ENCODE measurements at regions not wholly inside any gene's neighbourhood (a gene's known extent, or its start where the extent isn't known, plus 50 kb on each side); places are given as distances from the start of the nearest gene placed in this dataset.

GRCh38 chr5:26227245-26227644 is 811.1 kb downstream of the CDH9 start:
- DNase-seq (ENCODE audit: extremely low spot score): no peak
- CTCF ChIA-PET: no interaction called here
- TF ChIP-seq ARNT (IDR thresholded peaks at IDR 0.05) (no peak), TARDBP (IDR thresholded peaks at IDR 0.05) (no peak), CTBP1 (IDR thresholded peaks at IDR 0.05; ENCODE audit: borderline replicate concordance) (no peak)
- TF ChIP-seq, protein P1, sequence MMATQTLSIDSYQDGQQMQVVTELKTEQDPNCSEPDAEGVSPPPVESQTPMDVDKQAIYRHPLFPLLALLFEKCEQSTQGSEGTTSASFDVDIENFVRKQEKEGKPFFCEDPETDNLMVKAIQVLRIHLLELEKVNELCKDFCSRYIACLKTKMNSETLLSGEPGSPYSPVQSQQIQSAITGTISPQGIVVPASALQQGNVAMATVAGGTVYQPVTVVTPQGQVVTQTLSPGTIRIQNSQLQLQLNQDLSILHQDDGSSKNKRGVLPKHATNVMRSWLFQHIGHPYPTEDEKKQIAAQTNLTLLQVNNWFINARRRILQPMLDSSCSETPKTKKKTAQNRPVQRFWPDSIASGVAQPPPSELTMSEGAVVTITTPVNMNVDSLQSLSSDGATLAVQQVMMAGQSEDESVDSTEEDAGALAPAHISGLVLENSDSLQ (IDR thresholded peaks at IDR 0.05): no peak
- POLR2A ChIA-PET: no interaction called here

DNA sequence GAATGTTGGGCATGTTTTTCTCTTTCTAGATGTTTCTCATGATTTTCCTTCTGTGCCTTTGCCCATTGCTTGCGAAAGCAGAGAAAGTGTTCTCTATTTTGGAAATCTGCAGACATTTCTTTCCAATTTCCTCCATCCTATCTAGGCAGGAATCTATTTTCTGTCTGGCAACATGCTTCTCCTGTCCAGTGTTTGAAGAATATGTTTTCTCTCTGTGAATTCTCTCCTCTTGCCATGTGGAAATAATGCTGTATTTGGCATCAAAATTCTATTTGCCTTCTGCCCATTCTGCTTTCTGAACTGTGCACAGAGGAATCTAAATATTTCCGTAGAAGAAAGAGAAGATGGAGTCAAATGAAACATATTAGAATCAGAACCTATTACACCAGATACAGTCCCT is 833.3 kb downstream of the CDH9 start:
- CTCF ChIA-PET: no interaction called here
- DNase-seq (ENCODE audit: extremely low spot score): no peak
- POLR2A ChIA-PET: no interaction called here
- TF ChIP-seq TARDBP (IDR thresholded peaks at IDR 0.05): no peak
- no peak for TF ChIP-seq FOXM1 (IDR thresholded peaks at IDR 0.05; ENCODE audit: borderline replicate concordance)
- TF ChIP-seq FOXK2 (IDR thresholded peaks at IDR 0.05): no peak
- TF ChIP-seq L3MBTL2 (conservative IDR thresholded peaks at IDR 0.05): no peak
- no peak for TF ChIP-seq ARNT (IDR thresholded peaks at IDR 0.05)
- TF ChIP-seq, protein P1 (IDR thresholded peaks at IDR 0.05): no peak
- TF ChIP-seq LEF1 (IDR thresholded peaks at IDR 0.05; ENCODE audit: borderline replicate concordance): no peak
- no peak for TF ChIP-seq ELF4 (IDR thresholded peaks at IDR 0.05)
- TF ChIP-seq SUZ12 (IDR thresholded peaks at IDR 0.05): no peak
- no peak for TF ChIP-seq SP1 (IDR thresholded peaks at IDR 0.05)
- TF ChIP-seq FOXA1 (IDR thresholded peaks at IDR 0.05): no peak
- no peak for TF ChIP-seq NFRKB (IDR thresholded peaks at IDR 0.05)
- no peak for TF ChIP-seq CTBP1 (IDR thresholded peaks at IDR 0.05; ENCODE audit: borderline replicate concordance)
- no peak for TF ChIP-seq HDGF (IDR thresholded peaks at IDR 0.05; ENCODE audit: borderline replicate concordance)
- no peak for TF ChIP-seq BHLHE40 (IDR thresholded peaks at IDR 0.05; ENCODE audit: borderline replicate concordance)
- TF ChIP-seq ZNF384 (IDR thresholded peaks at IDR 0.05): no peak

DNA sequence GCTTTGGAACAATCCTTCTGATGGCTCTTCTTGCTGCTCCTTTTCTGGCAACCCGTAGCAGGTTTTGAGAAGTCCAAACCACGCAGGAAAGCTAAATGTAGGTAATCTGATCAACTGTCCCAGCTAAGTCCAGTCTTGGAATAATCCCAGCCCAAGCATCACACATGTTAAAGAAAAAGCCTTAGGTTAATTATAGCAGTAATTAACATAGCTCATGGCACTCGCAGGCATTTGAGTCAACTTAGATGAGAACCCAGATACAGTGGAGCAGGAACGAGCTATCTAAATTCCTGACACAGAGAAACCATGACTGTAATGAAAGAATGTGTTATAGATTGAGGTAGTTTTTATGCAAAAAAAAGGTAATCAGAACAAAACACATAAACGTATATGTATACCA is 844.8 kb downstream of the CDH9 start:
- CTCF ChIA-PET: no interaction called here
- DNase-seq (ENCODE audit: extremely low spot score): no peak
- TF ChIP-seq ARNT (IDR thresholded peaks at IDR 0.05) (no peak), FOXA1 (IDR thresholded peaks at IDR 0.05) (no peak), NFRKB (IDR thresholded peaks at IDR 0.05) (no peak), FOXM1 (IDR thresholded peaks at IDR 0.05; ENCODE audit: borderline replicate concordance) (no peak), CTBP1 (IDR thresholded peaks at IDR 0.05; ENCODE audit: borderline replicate concordance) (no peak), HDGF (IDR thresholded peaks at IDR 0.05; ENCODE audit: borderline replicate concordance) (no peak), ZNF384 (IDR thresholded peaks at IDR 0.05) (no peak), LEF1 (IDR thresholded peaks at IDR 0.05; ENCODE audit: borderline replicate concordance) (no peak), SUZ12 (IDR thresholded peaks at IDR 0.05) (no peak), TARDBP (IDR thresholded peaks at IDR 0.05) (no peak), ELF4 (IDR thresholded peaks at IDR 0.05) (no peak), SP1 (IDR thresholded peaks at IDR 0.05) (no peak), BHLHE40 (IDR thresholded peaks at IDR 0.05; ENCODE audit: borderline replicate concordance) (no peak)
- TF ChIP-seq, protein P1 (IDR thresholded peaks at IDR 0.05): no peak
- POLR2A ChIA-PET: no interaction called here

- POLR2A ChIA-PET: no interaction called here
- CTCF ChIA-PET: no interaction called here
- TF ChIP-seq SP1 (IDR thresholded peaks at IDR 0.05) (no peak), ARNT (IDR thresholded peaks at IDR 0.05) (no peak), BHLHE40 (IDR thresholded peaks at IDR 0.05; ENCODE audit: borderline replicate concordance) (no peak), LEF1 (IDR thresholded peaks at IDR 0.05; ENCODE audit: borderline replicate concordance) (no peak), ZNF384 (IDR thresholded peaks at IDR 0.05) (no peak), FOXM1 (IDR thresholded peaks at IDR 0.05; ENCODE audit: borderline replicate concordance) (no peak)
- no peak for DNase-seq (ENCODE audit: extremely low spot score)
Measured at GRCh38 chr5:26192486-26192885, 845.9 kb downstream of the CDH9 start.

DNA sequence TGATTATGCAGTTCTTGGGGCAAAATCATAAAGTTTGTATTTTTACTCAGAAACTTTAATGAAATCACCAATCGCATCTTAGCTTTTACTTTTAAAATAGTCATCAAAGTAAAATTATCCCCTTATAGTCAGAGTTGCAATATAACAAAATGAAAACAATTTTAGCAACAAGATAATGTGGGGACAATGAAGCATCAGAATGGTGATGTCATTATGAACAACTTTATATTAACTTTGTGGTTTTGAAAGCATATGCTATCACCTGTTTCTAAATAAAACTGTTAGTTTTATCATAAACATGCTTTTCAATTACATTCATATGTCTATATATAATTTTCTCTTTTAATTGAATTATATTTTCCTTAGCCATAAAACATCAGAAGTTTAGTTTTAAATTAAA is 856.8 kb downstream of the CDH9 start:
- no peak for DNase-seq (ENCODE audit: extremely low spot score)
- ChIA-PET POLR2A (no interaction called here), CTCF (no interaction called here)
- TF ChIP-seq NFRKB (IDR thresholded peaks at IDR 0.05) (no peak), SUZ12 (IDR thresholded peaks at IDR 0.05) (no peak), LEF1 (IDR thresholded peaks at IDR 0.05; ENCODE audit: borderline replicate concordance) (no peak), ARNT (IDR thresholded peaks at IDR 0.05) (no peak), TARDBP (IDR thresholded peaks at IDR 0.05) (no peak), ELF4 (IDR thresholded peaks at IDR 0.05) (no peak), HDGF (IDR thresholded peaks at IDR 0.05; ENCODE audit: borderline replicate concordance) (no peak), L3MBTL2 (conservative IDR thresholded peaks at IDR 0.05) (no peak), ZNF384 (IDR thresholded peaks at IDR 0.05) (no peak), SP1 (IDR thresholded peaks at IDR 0.05) (no peak)
- TF ChIP-seq, protein P1 (IDR thresholded peaks at IDR 0.05): no peak

DNA sequence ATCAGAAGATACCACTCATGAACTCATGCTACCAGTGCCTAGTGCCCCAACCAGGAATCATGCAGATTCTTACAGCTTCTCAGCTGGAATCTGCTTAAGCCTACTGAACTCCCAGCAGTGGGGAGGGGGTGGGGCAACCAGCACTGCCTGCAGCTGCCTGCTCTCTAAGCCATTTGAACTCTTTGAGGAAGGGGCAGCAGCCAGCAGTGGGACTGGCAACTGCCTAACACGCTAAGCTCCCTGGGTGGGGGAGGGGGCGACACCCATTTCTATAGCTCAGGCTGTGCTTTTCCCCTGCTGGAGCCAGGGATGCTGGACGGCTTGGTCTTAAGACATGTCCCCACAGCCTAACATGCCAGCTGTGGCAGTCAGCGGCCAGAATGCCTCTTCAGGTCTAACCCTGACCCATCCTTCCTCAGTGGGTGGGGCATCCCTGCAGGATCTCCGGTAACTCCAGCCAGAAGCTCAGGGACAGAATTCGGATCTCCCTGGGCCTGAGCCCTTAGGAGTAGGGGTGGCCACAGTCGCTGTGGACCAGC is 889.7 kb downstream of the CDH9 start:
- DNase-seq (ENCODE audit: extremely low spot score): no peak

More for the DNA sequence above, 889.7 kb downstream of the CDH9 start:
- ChIA-PET CTCF (no interaction called here), POLR2A (no interaction called here)
- no peak for TF ChIP-seq ELF4 (IDR thresholded peaks at IDR 0.05)
- no peak for TF ChIP-seq SUZ12 (IDR thresholded peaks at IDR 0.05)
- no peak for TF ChIP-seq FOXM1 (IDR thresholded peaks at IDR 0.05; ENCODE audit: borderline replicate concordance)
- TF ChIP-seq TARDBP (IDR thresholded peaks at IDR 0.05): no peak
- TF ChIP-seq BHLHE40 (IDR thresholded peaks at IDR 0.05; ENCODE audit: borderline replicate concordance): no peak
- no peak for TF ChIP-seq ARNT (IDR thresholded peaks at IDR 0.05)
- TF ChIP-seq HDGF (IDR thresholded peaks at IDR 0.05; ENCODE audit: borderline replicate concordance): no peak

All from HEK293T (cell line).